Neural cell (in vitro differentiated cells): ENCODE measurements at regions not wholly inside any gene's neighbourhood (a gene's known extent, or its start where the extent isn't known, plus 50 kb on each side); places are given as distances from the start of the nearest gene placed in this dataset.

Experiments used
- H2AFZ ChIP-seq: fragments of 200-600, 300-800 bp; sonication (generic), shearing (Covaris generic); 2 replicates; pipeline ENCODE4 v1.6.0; 2014; ENCODE audit warnings: low read depth, mild to moderate bottlenecking, antibody characterized with exemption, low read length, moderate library complexity
- H3F3A ChIP-seq: fragments of 200-600 bp; shearing (Covaris generic); 2 replicates; pipeline ENCODE4 v1.6.1; 2016; ENCODE audit warnings: mild to moderate bottlenecking, moderate library complexity, mixed read lengths, antibody characterized with exemption, low read length; ENCODE audit not compliant: insufficient read depth, poor library complexity, severe bottlenecking
- H3K27ac ChIP-seq: fragments of 200-600, 300-800 bp; sonication (generic), shearing (Covaris generic); 2 replicates; pipeline ENCODE4 v1.5.1; 2014; ENCODE audit warnings: mild to moderate bottlenecking, low read length, moderate library complexity
- H3K27me3 ChIP-seq: fragments of 300-800, 200-600 bp; sonication (generic), shearing (Covaris generic); 2 replicates; pipeline ENCODE4 v1.6.0; 2014; ENCODE audit warnings: mild to moderate bottlenecking, low read depth, low read length, moderate library complexity; ENCODE audit not compliant: insufficient read depth
- H3K36me3 ChIP-seq: fragments of 300-800, 200-600 bp; sonication (generic), shearing (Covaris generic); 2 replicates; pipeline ENCODE4 v1.5.1; 2014; ENCODE audit warnings: mild to moderate bottlenecking, antibody characterized with exemption, low read length, moderate library complexity; ENCODE audit not compliant: insufficient read depth
- H3K4me2 ChIP-seq: fragments of 300-800, 200-600 bp; sonication (generic), shearing (Covaris generic); 2 replicates; pipeline ENCODE4 v1.6.0; 2014; ENCODE audit warnings: mild to moderate bottlenecking, low read length
- H3K4me3 ChIP-seq: fragments of 300-800, 200-600 bp; sonication (generic), shearing (Covaris generic); 2 replicates; pipeline ENCODE4 v1.5.1; 2014; ENCODE audit warnings: mild to moderate bottlenecking, low read length, moderate library complexity
- H3K79me2 ChIP-seq: fragments of 200-600 bp; shearing (Covaris generic); replicated peaks from 2 replicates; pipeline ENCODE4 v1.6.0; 2014; ENCODE audit warnings: mild to moderate bottlenecking, low read length, moderate library complexity; ENCODE audit not compliant: insufficient read depth
- H3K9ac ChIP-seq: fragments of 300-800, 200-600 bp; sonication (generic), shearing (Covaris generic); 2 replicates; pipeline ENCODE4 v1.6.1; 2016; ENCODE audit warnings: mild to moderate bottlenecking, low read length, mixed read lengths
- H3K9me2 ChIP-seq: fragments of 200-600 bp; shearing (Covaris generic); 2 replicates; pipeline ENCODE4 v1.6.1; 2016; ENCODE audit warnings: mild to moderate bottlenecking, low read length, mixed read lengths; ENCODE audit not compliant: insufficient read depth
- H3K9me3 ChIP-seq: fragments of 200-600, 300-800 bp; sonication (generic), shearing (Covaris generic); 2 replicates; pipeline ENCODE4 v1.6.1; 2016; ENCODE audit warnings: mild to moderate bottlenecking, mixed run types, low read length, moderate library complexity, mixed read lengths
- H4K20me1 ChIP-seq: fragments of 200-600 bp; shearing (Covaris generic); 2 replicates; pipeline ENCODE4 v1.6.1; 2016; ENCODE audit warnings: mild to moderate bottlenecking, mixed run types; ENCODE audit not compliant: insufficient read depth
- CTCF ChIP-seq: fragments of 450-650 bp; IDR thresholded peaks from 2 replicates; pipeline ENCODE4 v1.5.1; 2014; ENCODE audit warnings: antibody characterized with exemption, mild to moderate bottlenecking, moderate library complexity; ENCODE audit not compliant: poor library complexity, severe bottlenecking
- EP300 ChIP-seq: fragments of 450-650 bp; conservative IDR thresholded peaks from 2 replicates; pipeline ENCODE4 v1.6.1; 2014; ENCODE audit warnings: antibody characterized with exemption, mild to moderate bottlenecking, moderate library complexity; ENCODE audit not compliant: poor library complexity, severe bottlenecking
- EZH2 ChIP-seq: fragments of 200-600, 300-800 bp; shearing (Covaris generic), sonication (generic); IDR thresholded peaks from 2 replicates; pipeline ENCODE4 v1.6.1; 2014; ENCODE audit warnings: antibody characterized with exemption, low read length, borderline replicate concordance, mild to moderate bottlenecking; ENCODE audit not compliant: insufficient read depth, poor library complexity, severe bottlenecking
- MXI1 ChIP-seq: fragments of 450-650 bp; conservative IDR thresholded peaks from 2 replicates; pipeline ENCODE4 v1.6.1; 2014; ENCODE audit warnings: antibody characterized with exemption, mild to moderate bottlenecking; ENCODE audit not compliant: poor library complexity, severe bottlenecking
- POLR2AphosphoS5 ChIP-seq: IDR thresholded peaks from 2 replicates; pipeline ENCODE4 v1.6.1; 2012
- RAD21 ChIP-seq: fragments of 450-650 bp; conservative IDR thresholded peaks from 2 replicates; pipeline ENCODE4 v1.6.1; 2014; ENCODE audit warnings: antibody characterized with exemption, mild to moderate bottlenecking, moderate library complexity
- REST ChIP-seq: IDR thresholded peaks from 2 replicates; pipeline ENCODE4 v1.6.1; 2012; ENCODE audit warnings: borderline replicate concordance
- SMC3 ChIP-seq: fragments of 450-650 bp; conservative IDR thresholded peaks from 2 replicates; pipeline ENCODE4 v1.6.1; 2014; ENCODE audit warnings: antibody characterized with exemption, mild to moderate bottlenecking, moderate library complexity; ENCODE audit not compliant: poor library complexity
- TAF1 ChIP-seq: IDR thresholded peaks from 2 replicates; pipeline ENCODE4 v1.6.1; 2012; ENCODE audit warnings: low read depth

- Histone ChIP-seq H3K9me2 (no peaks in the 10 kb centered on the region), H3K4me2 (no peak overlapping the region), H2AFZ (no peak overlapping the region), H3K27me3 (no peaks in the 10 kb centered on the region), H4K20me1 (no peaks in the 10 kb centered on the region), H3K36me3 (no peaks in the 10 kb centered on the region), H3K9me3 (no peaks in the 10 kb centered on the region), H3F3A (no peaks in the 10 kb centered on the region), H3K4me3 (no peak overlapping the region), H3K27ac (no peak overlapping the region), H3K79me2 (no peaks in the 10 kb centered on the region), H3K9ac (no peak overlapping the region)
- TF ChIP-seq MXI1 (no peak), CTCF (no peak), SMC3 (no peak), TAF1 (no peak), REST (peak; percentile 97), POLR2AphosphoS5 (peak; percentile 53), EP300 (peak; percentile 75), EZH2 (no peak), RAD21 (peak; percentile 11)
Measured at GRCh38 chr4:33390976-33391375, 2670.8 kb downstream of the PCDH7 start.

GRCh38 chr4:33395731-33396485 lies 2675.7 kb downstream of the PCDH7 start:
- Histone ChIP-seq H3K9me2 (no peaks in the 10 kb centered on the region), H3K9ac (no peak overlapping the region), H3F3A (no peaks in the 10 kb centered on the region), H3K79me2 (no peaks in the 10 kb centered on the region), H3K4me3 (no peak overlapping the region), H3K27ac (no peak overlapping the region), H2AFZ (no peak overlapping the region), H3K27me3 (no peaks in the 10 kb centered on the region), H4K20me1 (no peaks in the 10 kb centered on the region), H3K36me3 (no peaks in the 10 kb centered on the region), H3K4me2 (no peak overlapping the region), H3K9me3 (no peaks in the 10 kb centered on the region)
- TF ChIP-seq SMC3 (no peak), TAF1 (no peak), REST (no peak), MXI1 (no peak), CTCF (no peak), EP300 (no peak), RAD21 (no peak), POLR2AphosphoS5 (no peak), EZH2 (no peak)
